Mucosa of stomach (tissue), 1 donor: ENCODE measurements at regions not wholly inside any gene's neighbourhood (a gene's known extent, or its start where the extent isn't known, plus 50 kb on each side); places are given as distances from the start of the nearest gene placed in this dataset.

ENCODE experiments used
- H3K27me3 ChIP-seq: one replicate; pipeline ENCODE4 v1.7.0; 2013; ENCODE audit warnings: mild to moderate bottlenecking, low read length; ENCODE audit not compliant: control insufficient read depth, insufficient read depth
- H3K36me3 ChIP-seq: one replicate; pipeline ENCODE4 v1.7.0; 2013; ENCODE audit warnings: low read length; ENCODE audit not compliant: control insufficient read depth, insufficient read depth
- H3K4me1 ChIP-seq: one replicate; pipeline ENCODE4 v1.7.0; 2013; ENCODE audit warnings: mild to moderate bottlenecking, low read length; ENCODE audit not compliant: control insufficient read depth, insufficient read depth
- H3K4me3 ChIP-seq: one replicate; pipeline ENCODE4 v1.7.0; 2013; ENCODE audit warnings: low read length
- H3K9ac ChIP-seq: one replicate; pipeline ENCODE4 v1.7.0; 2013; ENCODE audit warnings: mild to moderate bottlenecking, low read length, moderate library complexity
- H3K9me3 ChIP-seq: one replicate; pipeline ENCODE4 v1.7.0; 2013; ENCODE audit warnings: mild to moderate bottlenecking, low read length, moderate library complexity; ENCODE audit not compliant: control insufficient read depth
- donor health status: Pancreatic carcinoma.

DNA sequence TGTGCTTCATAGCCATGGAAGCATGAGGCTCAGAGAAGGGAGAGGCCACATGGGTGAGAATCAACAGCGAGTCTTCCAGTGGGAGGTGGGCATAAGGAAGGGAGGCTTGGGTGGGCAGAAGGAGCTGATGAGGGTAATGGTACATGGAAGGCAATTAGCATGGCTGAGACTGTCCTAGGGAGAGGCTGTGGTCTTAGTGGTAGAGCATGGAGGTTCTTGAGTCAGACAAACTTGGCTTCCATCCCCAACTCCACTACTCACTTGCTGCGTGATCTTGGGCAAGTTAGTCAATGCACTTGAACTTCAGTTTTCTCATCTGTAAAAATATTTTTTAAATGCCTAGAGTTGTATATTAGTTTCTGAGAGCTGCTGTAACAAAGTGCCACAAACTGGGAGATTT, 227.2 kb upstream of the E2F8 start:
- no peaks in the 10 kb centered on the region for H3K4me1 ChIP-seq
- H3K9ac ChIP-seq, result no peak overlapping the region
- H3K4me3 ChIP-seq, result no peak overlapping the region
- no peaks in the 10 kb centered on the region for H3K27me3 ChIP-seq
- H3K36me3 ChIP-seq, result no peaks in the 10 kb centered on the region
- no peaks in the 10 kb centered on the region for H3K9me3 ChIP-seq

GRCh38 chr11:19466314-19466713, 225.6 kb upstream of the E2F8 start:
- Histone ChIP-seq H3K9me3 (no peaks in the 10 kb centered on the region), H3K36me3 (no peaks in the 10 kb centered on the region), H3K4me1 (no peaks in the 10 kb centered on the region), H3K9ac (no peak overlapping the region), H3K27me3 (no peaks in the 10 kb centered on the region), H3K4me3 (no peak overlapping the region)

DNA sequence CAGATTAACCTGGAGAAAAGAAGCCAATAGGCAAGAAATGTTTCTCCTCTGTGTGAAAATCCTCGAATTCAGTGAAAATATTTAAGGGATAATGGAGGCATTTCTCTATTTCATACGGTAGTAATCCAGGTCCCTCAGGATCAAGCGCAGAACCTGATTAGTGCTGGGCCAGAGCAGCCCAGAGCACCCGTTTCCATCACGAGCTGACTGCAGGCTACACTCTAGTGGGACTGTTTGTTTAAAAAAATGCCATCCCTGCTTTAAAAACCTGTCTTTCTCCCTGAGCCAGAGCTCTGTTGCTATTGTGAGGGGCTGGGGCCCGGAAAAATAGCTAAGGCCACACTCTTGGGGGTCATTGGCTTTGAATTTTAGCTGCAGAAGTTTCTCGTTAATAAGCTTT, 223.2 kb upstream of the E2F8 start:
- no peak overlapping the region for H3K9ac ChIP-seq
- no peaks in the 10 kb centered on the region for H3K4me1 ChIP-seq
- no peaks in the 10 kb centered on the region for H3K27me3 ChIP-seq
- no peak overlapping the region for H3K4me3 ChIP-seq
- H3K9me3 ChIP-seq, result no peaks in the 10 kb centered on the region
- H3K36me3 ChIP-seq, result no peaks in the 10 kb centered on the region

DNA sequence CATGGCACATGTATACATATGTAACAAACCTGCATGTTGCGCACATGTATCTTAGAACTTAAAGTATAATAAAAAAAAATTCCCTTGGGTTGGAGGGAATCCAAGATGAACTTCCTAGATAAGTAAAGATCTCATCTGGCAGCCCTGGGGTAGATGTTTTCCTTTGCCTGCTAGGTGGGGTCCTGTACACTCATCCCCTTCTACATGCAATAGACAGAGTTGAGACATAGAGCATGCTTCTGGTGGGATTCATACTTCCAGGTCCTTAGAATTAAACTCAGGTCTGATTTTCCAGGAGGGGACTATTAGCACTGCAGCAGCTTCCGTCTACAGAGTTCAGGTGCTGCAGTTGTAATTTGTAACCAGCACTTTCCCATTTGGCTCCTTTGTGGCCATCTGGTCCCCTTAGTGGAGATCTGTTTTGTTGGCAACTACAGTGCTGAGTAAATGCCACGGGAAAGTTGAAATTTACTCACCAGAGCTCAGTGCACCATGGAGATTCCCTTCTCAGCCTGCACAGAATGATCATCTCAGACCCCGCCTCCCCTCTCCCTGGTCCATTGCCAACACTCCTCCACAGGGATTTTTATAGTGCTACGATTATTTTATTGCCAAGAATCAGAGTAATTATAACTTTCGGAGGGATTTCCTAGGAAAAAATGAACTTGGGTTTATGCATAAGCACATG, 220.1 kb upstream of the E2F8 start:
- Histone ChIP-seq H3K9ac (no peak overlapping the region), H3K4me3 (no peak overlapping the region), H3K4me1 (no peaks in the 10 kb centered on the region), H3K9me3 (no peaks in the 10 kb centered on the region), H3K27me3 (no peaks in the 10 kb centered on the region), H3K36me3 (no peaks in the 10 kb centered on the region)

GRCh38 chr11:19459240-19459639, 218.5 kb upstream of the E2F8 start:
- Histone ChIP-seq H3K27me3 (no peaks in the 10 kb centered on the region), H3K4me3 (no peak overlapping the region), H3K36me3 (no peaks in the 10 kb centered on the region), H3K9ac (no peak overlapping the region), H3K4me1 (no peaks in the 10 kb centered on the region), H3K9me3 (no peaks in the 10 kb centered on the region)

GRCh38 chr11:19458721-19459120, 218.0 kb upstream of the E2F8 start:
- Histone ChIP-seq H3K9me3 (no peaks in the 10 kb centered on the region), H3K9ac (no peak overlapping the region), H3K27me3 (no peaks in the 10 kb centered on the region), H3K4me1 (no peaks in the 10 kb centered on the region), H3K4me3 (no peak overlapping the region), H3K36me3 (no peaks in the 10 kb centered on the region)

GRCh38 chr11:19458231-19458630, 217.5 kb upstream of the E2F8 start:
- Histone ChIP-seq H3K4me1 (no peaks in the 10 kb centered on the region), H3K27me3 (no peaks in the 10 kb centered on the region), H3K36me3 (no peaks in the 10 kb centered on the region), H3K9me3 (no peaks in the 10 kb centered on the region), H3K9ac (no peak overlapping the region), H3K4me3 (no peak overlapping the region)

DNA sequence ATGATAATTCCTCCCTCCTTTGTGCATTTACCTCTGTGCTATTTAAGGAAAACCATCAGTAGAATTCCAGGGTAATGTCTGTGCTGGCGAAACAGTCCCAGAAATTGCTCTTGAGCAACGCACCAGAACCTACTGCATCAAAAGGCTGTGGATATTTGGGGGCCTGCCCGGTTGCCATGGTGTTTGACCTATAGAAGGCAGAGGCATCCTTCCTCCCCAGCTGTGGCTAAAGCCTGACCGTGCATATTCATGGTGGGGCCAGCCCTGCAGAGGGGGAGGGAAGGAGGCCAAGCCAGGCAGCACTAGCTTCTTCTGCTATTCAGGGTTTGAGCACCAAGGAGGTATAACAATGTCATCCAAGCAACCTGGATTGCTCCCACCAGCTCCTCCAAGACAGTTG, 215.0 kb upstream of the E2F8 start:
- Histone ChIP-seq H3K9ac (no peak overlapping the region), H3K9me3 (no peaks in the 10 kb centered on the region), H3K4me1 (no peaks in the 10 kb centered on the region), H3K4me3 (no peak overlapping the region), H3K36me3 (no peaks in the 10 kb centered on the region), H3K27me3 (no peaks in the 10 kb centered on the region)

DNA sequence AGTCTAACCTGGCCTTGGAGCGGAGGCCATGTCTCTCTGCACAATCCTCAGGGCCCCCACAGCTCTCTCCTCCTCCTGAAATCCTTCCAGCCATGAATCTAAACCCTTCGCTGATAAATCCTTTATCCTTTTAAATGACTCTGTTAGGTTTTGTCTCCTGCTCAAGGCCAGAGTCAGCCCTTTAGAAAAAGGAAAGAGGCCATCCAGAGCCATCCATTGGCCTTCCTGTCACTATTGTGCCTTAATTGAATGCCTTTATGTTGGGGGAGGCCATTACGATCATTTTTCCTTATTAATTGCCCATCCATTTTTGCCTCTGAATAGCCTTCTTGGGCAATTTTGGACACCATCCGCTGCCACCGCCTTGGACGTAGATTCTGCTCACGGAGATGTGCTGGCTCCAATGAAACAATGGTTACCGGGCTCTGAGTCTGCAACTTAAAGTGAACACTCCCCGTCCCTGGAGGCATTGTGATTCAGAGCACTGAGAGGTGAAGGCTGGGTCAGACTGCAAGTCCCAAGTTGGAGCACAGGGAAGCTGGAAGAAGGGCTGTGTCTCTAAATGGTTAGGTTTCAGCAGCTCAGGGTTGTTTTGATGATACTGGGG, 213.0 kb upstream of the E2F8 start:
- Histone ChIP-seq H3K4me1 (no peaks in the 10 kb centered on the region), H3K4me3 (no peak overlapping the region), H3K9me3 (no peaks in the 10 kb centered on the region), H3K36me3 (no peaks in the 10 kb centered on the region), H3K9ac (no peak overlapping the region), H3K27me3 (no peaks in the 10 kb centered on the region)

- no peak overlapping the region for H3K4me3 ChIP-seq
- H3K27me3 ChIP-seq, result no peaks in the 10 kb centered on the region
- no peaks in the 10 kb centered on the region for H3K9me3 ChIP-seq
- H3K9ac ChIP-seq, result no peak overlapping the region
- H3K36me3 ChIP-seq, result no peaks in the 10 kb centered on the region
- no peaks in the 10 kb centered on the region for H3K4me1 ChIP-seq
Measured at GRCh38 chr11:19451609-19452008, 210.9 kb upstream of the E2F8 start.

- no peaks in the 10 kb centered on the region for H3K9me3 ChIP-seq
- H3K36me3 ChIP-seq, result no peaks in the 10 kb centered on the region
- H3K9ac ChIP-seq, result no peak overlapping the region
- no peaks in the 10 kb centered on the region for H3K27me3 ChIP-seq
- no peak overlapping the region for H3K4me3 ChIP-seq
- no peaks in the 10 kb centered on the region for H3K4me1 ChIP-seq
Measured at GRCh38 chr11:19450282-19450681, 209.5 kb upstream of the E2F8 start.

GRCh38 chr11:19448651-19449050, 207.9 kb upstream of the E2F8 start:
- no peaks in the 10 kb centered on the region for H3K9me3 ChIP-seq
- no peaks in the 10 kb centered on the region for H3K27me3 ChIP-seq
- H3K9ac ChIP-seq, result no peak overlapping the region
- H3K36me3 ChIP-seq, result no peaks in the 10 kb centered on the region
- H3K4me3 ChIP-seq, result no peak overlapping the region
- no peaks in the 10 kb centered on the region for H3K4me1 ChIP-seq

DNA sequence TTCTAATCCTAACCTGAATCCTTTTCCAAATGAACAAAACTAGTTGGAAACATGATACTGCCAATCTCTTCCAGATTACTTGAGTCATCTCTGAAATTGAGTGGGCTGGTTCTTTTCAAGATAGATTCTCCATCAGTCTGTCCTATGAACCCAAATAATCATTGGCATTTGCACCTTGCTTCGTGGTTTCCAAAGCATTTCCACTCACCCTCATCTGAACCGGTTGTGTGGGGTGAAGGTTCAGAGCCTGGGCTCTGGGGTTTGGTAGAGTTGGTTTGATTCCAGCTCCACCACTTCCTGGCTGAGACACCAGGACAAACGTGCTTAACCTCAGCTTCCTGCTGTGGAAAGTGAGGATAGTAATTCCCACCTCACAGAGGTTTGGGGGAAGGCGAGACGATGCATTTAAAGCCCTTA, 206.4 kb upstream of the E2F8 start:
- Histone ChIP-seq H3K9me3 (no peaks in the 10 kb centered on the region), H3K4me1 (peaks cover 10% of the 10 kb centered on the region), H3K27me3 (no peaks in the 10 kb centered on the region), H3K4me3 (no peak overlapping the region), H3K36me3 (no peaks in the 10 kb centered on the region), H3K9ac (no peak overlapping the region)
